ENCODE measurements at regions not wholly inside any gene's neighbourhood (a gene's known extent, or its start where the extent isn't known, plus 50 kb on each side); places are given as distances from the start of the nearest gene placed in this dataset.

DNA sequence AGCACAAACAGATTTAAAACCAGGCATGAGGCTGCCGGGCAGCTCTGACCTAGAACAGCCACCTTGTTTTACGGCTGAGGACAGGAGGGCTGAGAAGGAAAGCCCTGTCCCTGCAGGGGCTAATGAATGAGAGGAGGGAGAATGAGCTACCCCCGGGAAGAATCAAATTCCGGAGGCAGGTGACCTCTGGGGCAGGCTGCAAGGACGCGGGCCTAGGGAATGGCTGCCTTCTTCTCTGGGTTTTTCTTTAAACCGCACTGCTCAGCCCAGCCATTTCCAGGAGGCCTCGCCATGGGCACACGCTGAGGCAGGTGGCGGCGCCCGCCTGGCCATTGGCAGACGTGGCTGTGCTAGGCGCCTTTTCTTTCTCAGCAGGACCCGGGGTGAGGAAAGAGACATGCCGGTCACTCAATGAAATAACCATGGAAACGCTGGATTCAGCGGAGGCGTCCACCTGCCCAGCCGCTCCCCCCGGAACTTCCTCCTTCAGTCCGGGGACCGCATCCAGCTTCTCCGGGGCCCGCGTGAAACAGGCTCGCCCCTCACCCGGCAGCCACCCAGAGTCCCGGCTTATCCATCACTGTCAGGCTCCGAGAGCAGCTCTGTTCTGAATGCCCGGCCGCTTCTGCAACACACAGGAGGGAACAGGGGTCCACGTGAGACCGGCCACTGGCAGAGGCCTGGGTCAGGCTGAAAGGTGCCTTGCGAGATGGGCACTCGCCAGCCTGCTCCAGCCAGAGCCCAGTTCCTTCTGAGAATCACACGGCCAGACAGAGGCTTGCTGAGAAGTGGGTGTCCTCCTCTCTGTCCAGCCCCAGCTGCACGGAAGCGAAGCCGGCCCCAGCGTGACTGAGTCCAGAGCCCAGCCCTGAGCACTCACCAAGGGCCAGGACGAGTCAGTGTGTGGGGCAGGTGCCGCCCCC lies 82.1 kb downstream of the PDGFA start:
- H3K27ac ChIP-seq (ENCODE audit: low read length): no peak overlapping the region
- H2AFZ ChIP-seq (ENCODE audit: low read depth, low read length): no peak overlapping the region
- ATAC-seq (ENCODE audit: insufficient read depth, low read depth) (no peak), DNase-seq (no peak)
- H3K4me3 ChIP-seq (ENCODE audit: low read depth in 1 of 2, low read length in 2 of 2): no peak overlapping the region
- no peak overlapping the region for H3K4me2 ChIP-seq (ENCODE audit: insufficient read depth, low read length)
- no peaks in the 10 kb centered on the region for H3K27me3 ChIP-seq (ENCODE audit: insufficient read depth, low read length, poor library complexity)
- H3K4me1 ChIP-seq (ENCODE audit: insufficient read depth, low read length): no peaks in the 10 kb centered on the region
- H3K9ac ChIP-seq (ENCODE audit: low read depth, low read length): no peak overlapping the region
- no peaks in the 10 kb centered on the region for H3K36me3 ChIP-seq (ENCODE audit: insufficient read depth, low read length)
- H3K9me3 ChIP-seq (ENCODE audit: insufficient read depth, low read length, severe bottlenecking): peaks cover 7% of the 10 kb centered on the region
- H4K20me1 ChIP-seq (ENCODE audit: insufficient read depth, low read length): no peaks in the 10 kb centered on the region
- no peaks in the 10 kb centered on the region for H3K79me2 ChIP-seq (ENCODE audit: insufficient read depth, low read length)
- TF ChIP-seq EZH2 (IDR thresholded peaks at IDR 0.05; ENCODE audit: borderline replicate concordance, low read depth, low read length, severe bottlenecking): no peak
- TF ChIP-seq, protein P1, sequence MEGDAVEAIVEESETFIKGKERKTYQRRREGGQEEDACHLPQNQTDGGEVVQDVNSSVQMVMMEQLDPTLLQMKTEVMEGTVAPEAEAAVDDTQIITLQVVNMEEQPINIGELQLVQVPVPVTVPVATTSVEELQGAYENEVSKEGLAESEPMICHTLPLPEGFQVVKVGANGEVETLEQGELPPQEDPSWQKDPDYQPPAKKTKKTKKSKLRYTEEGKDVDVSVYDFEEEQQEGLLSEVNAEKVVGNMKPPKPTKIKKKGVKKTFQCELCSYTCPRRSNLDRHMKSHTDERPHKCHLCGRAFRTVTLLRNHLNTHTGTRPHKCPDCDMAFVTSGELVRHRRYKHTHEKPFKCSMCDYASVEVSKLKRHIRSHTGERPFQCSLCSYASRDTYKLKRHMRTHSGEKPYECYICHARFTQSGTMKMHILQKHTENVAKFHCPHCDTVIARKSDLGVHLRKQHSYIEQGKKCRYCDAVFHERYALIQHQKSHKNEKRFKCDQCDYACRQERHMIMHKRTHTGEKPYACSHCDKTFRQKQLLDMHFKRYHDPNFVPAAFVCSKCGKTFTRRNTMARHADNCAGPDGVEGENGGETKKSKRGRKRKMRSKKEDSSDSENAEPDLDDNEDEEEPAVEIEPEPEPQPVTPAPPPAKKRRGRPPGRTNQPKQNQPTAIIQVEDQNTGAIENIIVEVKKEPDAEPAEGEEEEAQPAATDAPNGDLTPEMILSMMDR (IDR thresholded peaks at IDR 0.05; ENCODE audit: borderline replicate concordance, extremely low read depth, low read length, poor library complexity, severe bottlenecking): no peak

- H2AFZ ChIP-seq (ENCODE audit: low read depth, low read length): no peak overlapping the region
- no peaks in the 10 kb centered on the region for H3K79me2 ChIP-seq (ENCODE audit: insufficient read depth, low read length)
- no peaks in the 10 kb centered on the region for H3K36me3 ChIP-seq (ENCODE audit: insufficient read depth, low read length)
- no peak overlapping the region for H3K4me2 ChIP-seq (ENCODE audit: insufficient read depth, low read length)
- no peak for DNase-seq
- no peaks in the 10 kb centered on the region for H3K4me1 ChIP-seq (ENCODE audit: insufficient read depth, low read length)
- H3K9me3 ChIP-seq (ENCODE audit: insufficient read depth, low read length, severe bottlenecking): peaks cover 7% of the 10 kb centered on the region
- ATAC-seq (ENCODE audit: insufficient read depth, low read depth): no peak
- no peaks in the 10 kb centered on the region for H3K27me3 ChIP-seq (ENCODE audit: insufficient read depth, low read length, poor library complexity)
- no peak overlapping the region for H3K9ac ChIP-seq (ENCODE audit: low read depth, low read length)
- no peak overlapping the region for H3K4me3 ChIP-seq (ENCODE audit: low read depth in 1 of 2, low read length in 2 of 2)
- H4K20me1 ChIP-seq (ENCODE audit: insufficient read depth, low read length): no peaks in the 10 kb centered on the region
- no peak overlapping the region for H3K27ac ChIP-seq (ENCODE audit: low read length)
- TF ChIP-seq, protein P1 (IDR thresholded peaks at IDR 0.05; ENCODE audit: borderline replicate concordance, extremely low read depth, low read length, poor library complexity, severe bottlenecking): no peak
- TF ChIP-seq EZH2 (IDR thresholded peaks at IDR 0.05; ENCODE audit: borderline replicate concordance, low read depth, low read length, severe bottlenecking): no peak
Measured at GRCh38 chr7:438361-438760, 81.3 kb downstream of the PDGFA start.

DNA sequence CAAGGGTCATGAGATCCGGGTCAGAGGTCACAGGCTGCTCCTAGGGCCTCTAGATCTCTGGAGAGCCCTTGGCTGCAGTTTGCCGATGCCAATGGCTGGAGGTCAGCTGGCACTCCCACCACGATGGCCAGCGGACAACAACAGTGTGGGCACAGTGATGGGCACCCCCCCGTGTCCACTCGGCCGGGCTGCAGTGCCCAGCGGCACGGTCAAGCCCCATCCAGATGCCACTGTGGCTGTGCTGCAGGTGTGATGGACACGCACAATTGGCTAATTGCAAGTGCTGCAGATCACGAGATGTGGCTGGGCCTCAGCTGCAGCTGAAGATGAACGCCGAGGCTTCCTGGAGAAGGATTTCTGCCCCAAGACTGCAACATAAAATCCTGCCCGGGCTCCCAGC lies 80.7 kb downstream of the PDGFA start:
- no peaks in the 10 kb centered on the region for H3K27me3 ChIP-seq (ENCODE audit: insufficient read depth, low read length, poor library complexity)
- no peaks in the 10 kb centered on the region for H4K20me1 ChIP-seq (ENCODE audit: insufficient read depth, low read length)
- H3K27ac ChIP-seq (ENCODE audit: low read length): no peak overlapping the region
- ATAC-seq (ENCODE audit: insufficient read depth, low read depth): no peak
- TF ChIP-seq, protein P1 (IDR thresholded peaks at IDR 0.05; ENCODE audit: borderline replicate concordance, extremely low read depth, low read length, poor library complexity, severe bottlenecking): no peak
- no peak for TF ChIP-seq EZH2 (IDR thresholded peaks at IDR 0.05; ENCODE audit: borderline replicate concordance, low read depth, low read length, severe bottlenecking)
- no peaks in the 10 kb centered on the region for H3K4me1 ChIP-seq (ENCODE audit: insufficient read depth, low read length)
- H3K9ac ChIP-seq (ENCODE audit: low read depth, low read length): no peak overlapping the region
- no peak overlapping the region for H3K4me3 ChIP-seq (ENCODE audit: low read depth in 1 of 2, low read length in 2 of 2)
- no peak overlapping the region for H2AFZ ChIP-seq (ENCODE audit: low read depth, low read length)
- no peak overlapping the region for H3K4me2 ChIP-seq (ENCODE audit: insufficient read depth, low read length)
- no peaks in the 10 kb centered on the region for H3K79me2 ChIP-seq (ENCODE audit: insufficient read depth, low read length)
- H3K36me3 ChIP-seq (ENCODE audit: insufficient read depth, low read length): no peaks in the 10 kb centered on the region
- DNase-seq: no peak
- H3K9me3 ChIP-seq (ENCODE audit: insufficient read depth, low read length, severe bottlenecking): peaks cover 7% of the 10 kb centered on the region
